Neural cell (in vitro differentiated cells): ENCODE measurements at regions not wholly inside any gene's neighbourhood (a gene's known extent, or its start where the extent isn't known, plus 50 kb on each side); places are given as distances from the start of the nearest gene placed in this dataset.

Experiments used
- H2AFZ ChIP-seq: fragments of 200-600, 300-800 bp; sonication (generic), shearing (Covaris generic); 2 replicates; pipeline ENCODE4 v1.6.0; 2014; ENCODE audit warnings: low read depth, mild to moderate bottlenecking, antibody characterized with exemption, low read length, moderate library complexity
- H3F3A ChIP-seq: fragments of 200-600 bp; shearing (Covaris generic); 2 replicates; pipeline ENCODE4 v1.6.1; 2016; ENCODE audit warnings: mild to moderate bottlenecking, moderate library complexity, mixed read lengths, antibody characterized with exemption, low read length; ENCODE audit not compliant: insufficient read depth, poor library complexity, severe bottlenecking
- H3K27ac ChIP-seq: fragments of 200-600, 300-800 bp; sonication (generic), shearing (Covaris generic); 2 replicates; pipeline ENCODE4 v1.5.1; 2014; ENCODE audit warnings: mild to moderate bottlenecking, low read length, moderate library complexity
- H3K27me3 ChIP-seq: fragments of 300-800, 200-600 bp; sonication (generic), shearing (Covaris generic); 2 replicates; pipeline ENCODE4 v1.6.0; 2014; ENCODE audit warnings: mild to moderate bottlenecking, low read depth, low read length, moderate library complexity; ENCODE audit not compliant: insufficient read depth
- H3K36me3 ChIP-seq: fragments of 300-800, 200-600 bp; sonication (generic), shearing (Covaris generic); 2 replicates; pipeline ENCODE4 v1.5.1; 2014; ENCODE audit warnings: mild to moderate bottlenecking, antibody characterized with exemption, low read length, moderate library complexity; ENCODE audit not compliant: insufficient read depth
- H3K4me2 ChIP-seq: fragments of 300-800, 200-600 bp; sonication (generic), shearing (Covaris generic); 2 replicates; pipeline ENCODE4 v1.6.0; 2014; ENCODE audit warnings: mild to moderate bottlenecking, low read length
- H3K4me3 ChIP-seq: fragments of 300-800, 200-600 bp; sonication (generic), shearing (Covaris generic); 2 replicates; pipeline ENCODE4 v1.5.1; 2014; ENCODE audit warnings: mild to moderate bottlenecking, low read length, moderate library complexity
- H3K79me2 ChIP-seq: fragments of 200-600 bp; shearing (Covaris generic); replicated peaks from 2 replicates; pipeline ENCODE4 v1.6.0; 2014; ENCODE audit warnings: mild to moderate bottlenecking, low read length, moderate library complexity; ENCODE audit not compliant: insufficient read depth
- H3K9ac ChIP-seq: fragments of 300-800, 200-600 bp; sonication (generic), shearing (Covaris generic); 2 replicates; pipeline ENCODE4 v1.6.1; 2016; ENCODE audit warnings: mild to moderate bottlenecking, low read length, mixed read lengths
- H3K9me2 ChIP-seq: fragments of 200-600 bp; shearing (Covaris generic); 2 replicates; pipeline ENCODE4 v1.6.1; 2016; ENCODE audit warnings: mild to moderate bottlenecking, low read length, mixed read lengths; ENCODE audit not compliant: insufficient read depth
- H3K9me3 ChIP-seq: fragments of 200-600, 300-800 bp; sonication (generic), shearing (Covaris generic); 2 replicates; pipeline ENCODE4 v1.6.1; 2016; ENCODE audit warnings: mild to moderate bottlenecking, mixed run types, low read length, moderate library complexity, mixed read lengths
- H4K20me1 ChIP-seq: fragments of 200-600 bp; shearing (Covaris generic); 2 replicates; pipeline ENCODE4 v1.6.1; 2016; ENCODE audit warnings: mild to moderate bottlenecking, mixed run types; ENCODE audit not compliant: insufficient read depth
- CTCF ChIP-seq: fragments of 450-650 bp; IDR thresholded peaks from 2 replicates; pipeline ENCODE4 v1.5.1; 2014; ENCODE audit warnings: antibody characterized with exemption, mild to moderate bottlenecking, moderate library complexity; ENCODE audit not compliant: poor library complexity, severe bottlenecking
- EP300 ChIP-seq: fragments of 450-650 bp; conservative IDR thresholded peaks from 2 replicates; pipeline ENCODE4 v1.6.1; 2014; ENCODE audit warnings: antibody characterized with exemption, mild to moderate bottlenecking, moderate library complexity; ENCODE audit not compliant: poor library complexity, severe bottlenecking
- EZH2 ChIP-seq: fragments of 200-600, 300-800 bp; shearing (Covaris generic), sonication (generic); IDR thresholded peaks from 2 replicates; pipeline ENCODE4 v1.6.1; 2014; ENCODE audit warnings: antibody characterized with exemption, low read length, borderline replicate concordance, mild to moderate bottlenecking; ENCODE audit not compliant: insufficient read depth, poor library complexity, severe bottlenecking
- MXI1 ChIP-seq: fragments of 450-650 bp; conservative IDR thresholded peaks from 2 replicates; pipeline ENCODE4 v1.6.1; 2014; ENCODE audit warnings: antibody characterized with exemption, mild to moderate bottlenecking; ENCODE audit not compliant: poor library complexity, severe bottlenecking
- POLR2AphosphoS5 ChIP-seq: IDR thresholded peaks from 2 replicates; pipeline ENCODE4 v1.6.1; 2012
- RAD21 ChIP-seq: fragments of 450-650 bp; conservative IDR thresholded peaks from 2 replicates; pipeline ENCODE4 v1.6.1; 2014; ENCODE audit warnings: antibody characterized with exemption, mild to moderate bottlenecking, moderate library complexity
- REST ChIP-seq: IDR thresholded peaks from 2 replicates; pipeline ENCODE4 v1.6.1; 2012; ENCODE audit warnings: borderline replicate concordance
- SMC3 ChIP-seq: fragments of 450-650 bp; conservative IDR thresholded peaks from 2 replicates; pipeline ENCODE4 v1.6.1; 2014; ENCODE audit warnings: antibody characterized with exemption, mild to moderate bottlenecking, moderate library complexity; ENCODE audit not compliant: poor library complexity
- TAF1 ChIP-seq: IDR thresholded peaks from 2 replicates; pipeline ENCODE4 v1.6.1; 2012; ENCODE audit warnings: low read depth

GRCh38 chr3:28934126-28934813, 346.6 kb upstream of the RBMS3 start:
- H3K9ac ChIP-seq, result no peak overlapping the region
- H3K79me2 ChIP-seq, result no peaks in the 10 kb centered on the region
- no peaks in the 10 kb centered on the region for H3F3A ChIP-seq
- no peaks in the 10 kb centered on the region for H3K9me2 ChIP-seq
- no peak for TF ChIP-seq REST
- no peak for TF ChIP-seq RAD21
- TF ChIP-seq EZH2, result no peak
- H3K27me3 ChIP-seq, result no peaks in the 10 kb centered on the region
- H4K20me1 ChIP-seq, result no peaks in the 10 kb centered on the region
- H3K27ac ChIP-seq, result no peak overlapping the region
- no peaks in the 10 kb centered on the region for H3K9me3 ChIP-seq
- H3K36me3 ChIP-seq, result no peaks in the 10 kb centered on the region
- no peak overlapping the region for H3K4me3 ChIP-seq
- no peak overlapping the region for H2AFZ ChIP-seq
- no peak overlapping the region for H3K4me2 ChIP-seq

- TF ChIP-seq CTCF (no peak), EZH2 (no peak), TAF1 (no peak)
- H2AFZ ChIP-seq, result no peak overlapping the region
Observed at GRCh38 chr3:28935146-28935545, 345.7 kb upstream of the RBMS3 start.

GRCh38 chr3:28936154-28936553, 344.7 kb upstream of the RBMS3 start:
- H3K36me3 ChIP-seq, result no peaks in the 10 kb centered on the region
- no peaks in the 10 kb centered on the region for H3K79me2 ChIP-seq
- no peak overlapping the region for H2AFZ ChIP-seq
- H4K20me1 ChIP-seq, result no peaks in the 10 kb centered on the region
- no peaks in the 10 kb centered on the region for H3K9me3 ChIP-seq
- H3K4me2 ChIP-seq, result no peak overlapping the region
- H3K9me2 ChIP-seq, result no peaks in the 10 kb centered on the region
- H3K4me3 ChIP-seq, result no peak overlapping the region
- TF ChIP-seq SMC3, result no peak
- no peak for TF ChIP-seq TAF1
- no peak for TF ChIP-seq RAD21
- no peak for TF ChIP-seq REST
- TF ChIP-seq MXI1, result no peak
- TF ChIP-seq POLR2AphosphoS5, result no peak
- no peak for TF ChIP-seq EZH2
- no peak for TF ChIP-seq CTCF
- TF ChIP-seq EP300, result no peak
- H3F3A ChIP-seq, result no peaks in the 10 kb centered on the region
- H3K27me3 ChIP-seq, result no peaks in the 10 kb centered on the region
- H3K9ac ChIP-seq, result no peak overlapping the region
- no peak overlapping the region for H3K27ac ChIP-seq

More at GRCh38 chr3:28935146-28935545, 345.7 kb upstream of the RBMS3 start:
- Histone ChIP-seq H3K36me3 (no peaks in the 10 kb centered on the region), H3K9me2 (no peaks in the 10 kb centered on the region), H3K79me2 (no peaks in the 10 kb centered on the region), H3K4me2 (no peak overlapping the region), H3K9ac (no peak overlapping the region), H3K27me3 (no peaks in the 10 kb centered on the region), H4K20me1 (no peaks in the 10 kb centered on the region), H3K4me3 (no peak overlapping the region), H3K9me3 (no peaks in the 10 kb centered on the region), H3F3A (no peaks in the 10 kb centered on the region), H3K27ac (no peak overlapping the region)
